HCT116 (cell line): ENCODE measurements at regions not wholly inside any gene's neighbourhood (a gene's known extent, or its start where the extent isn't known, plus 50 kb on each side); places are given as distances from the start of the nearest gene placed in this dataset.

Experiments
- ATAC-seq: fragments of 200-7000 bp; cut with Tn5 transposase; 2 replicates; pipeline ENCODE4 v1.9.1; 2020; ENCODE audit warnings: mild to moderate bottlenecking, moderate library complexity
- BruUV-seq: library from RNA; stranded (reverse); fragments of 400-500 nt; replicated peaks from 2 replicates; lab custom pipeline; 2021; lab: Mats Ljungman, UMichigan
- CTCF ChIA-PET: fragments of 300-600 bp; sonication (Branson Sonifier 250); formaldehyde crosslinking; loops from one replicate; lab custom pipeline; 2021; ENCODE audit warnings: antibody characterized with exemption; lab: Charles Lee
- POLR2A ChIA-PET: fragments of 300-600, 350-600 bp; sonication (Branson Sonifier 250); formaldehyde crosslinking; loops from one replicate; lab custom pipeline; 2021; ENCODE audit warnings: antibody characterized with exemption; lab: Charles Lee
- RAD21 ChIA-PET, 2 experiments: fragments of 300-600 bp; sonication (Branson Sonifier 250); formaldehyde crosslinking; loops; one replicate each; lab custom pipeline; 2023; ENCODE audit warnings: low total read pairs in 2 of 2; ENCODE audit not compliant: uncharacterized antibody in 2 of 2, unreplicated experiment in 2 of 2, low non-redundant PET in 1 of 2; lab: Charles Lee
- DNase-seq: peaks from one replicate; pipeline ENCODE4 v3.0.0-alpha.2; 2010; ENCODE audit warnings: low read depth, low spot score
- H2AFZ ChIP-seq: fragments of 200-600 bp; shearing (Covaris generic), sonication (generic); 2 replicates; pipeline ENCODE4 v1.6.1; 2017; ENCODE audit warnings: low read depth, mixed run types, mixed read lengths, antibody characterized with exemption, low read length; ENCODE audit not compliant: poor library complexity, severe bottlenecking
- H3K27ac ChIP-seq: 2 replicates; pipeline ENCODE4 v1.5.1; 2012; ENCODE audit warnings: low read depth, low read length
- H3K27me3 ChIP-seq: fragments of 200-600 bp; sonication (generic); 2 replicates; pipeline ENCODE4 v1.6.1; 2016; ENCODE audit warnings: mixed run types, low read length, mixed read lengths; ENCODE audit not compliant: insufficient read depth
- H3K36me3 ChIP-seq, 2 experiments: fragments of 200-500 bp in 1 of 2; fragments of 200-600 bp in 1 of 2; sonication (Bioruptor generic) in 1 of 2; sonication (generic) in 1 of 2; 2 replicates each; pipeline versions ENCODE4 v1.5.1 to v1.6.1; 2014 to 2016; ENCODE audit warnings: low read length in 2 of 2, inconsistent platforms in 1 of 2, mixed read lengths in 1 of 2, mixed run types in 1 of 2; ENCODE audit not compliant: insufficient read depth in 2 of 2, control insufficient read depth in 1 of 2
- H3K4me1 ChIP-seq, 2 experiments: fragments of 200-600 bp in 1 of 2; sonication (generic) in 1 of 2; 2 replicates each; pipeline versions ENCODE4 v1.5.1 to v1.6.1; 2012 to 2017; ENCODE audit warnings: low read length in 2 of 2, inconsistent platforms in 1 of 2, mild to moderate bottlenecking in 1 of 2, mixed read lengths in 1 of 2, mixed run types in 1 of 2, moderate library complexity in 1 of 2; ENCODE audit not compliant: insufficient read depth in 2 of 2, control insufficient read depth in 1 of 2
- H3K4me2 ChIP-seq: fragments of 200-600 bp; sonication (generic); 2 replicates; pipeline ENCODE4 v1.6.1; 2017; ENCODE audit warnings: mixed run types, low read length, mixed read lengths
- H3K4me3 ChIP-seq, 2 experiments: fragments of 200-600 bp in 1 of 2; sonication (generic) in 1 of 2; replicated peaks in 1 of 2; 2 replicates each; pipeline ENCODE4 v1.5.1; 2011 to 2016; ENCODE audit warnings: low read length in 2 of 2, control low read depth in 1 of 2, low read depth in 1 of 2, mild to moderate bottlenecking in 1 of 2, mixed read lengths in 1 of 2, mixed run types in 1 of 2
- H3K79me2 ChIP-seq: fragments of 200-600 bp; sonication (generic); 2 replicates; pipeline ENCODE4 v1.6.1; 2017; ENCODE audit warnings: mild to moderate bottlenecking, mixed run types, low read length, moderate library complexity, mixed read lengths; ENCODE audit not compliant: insufficient read depth
- H3K9ac ChIP-seq: fragments of 200-600 bp; sonication (generic); 2 replicates; pipeline ENCODE4 v1.6.1; 2016; ENCODE audit warnings: low read length, mixed read lengths
- H3K9me2 ChIP-seq: fragments of 200-600 bp; sonication (generic), shearing (Covaris generic); 2 replicates; pipeline ENCODE4 v1.6.1; 2017; ENCODE audit warnings: mixed run types, mild to moderate bottlenecking, moderate library complexity; ENCODE audit not compliant: insufficient read depth
- H3K9me3 ChIP-seq, 2 experiments: fragments of 200-500 bp in 1 of 2; fragments of 200-600 bp in 1 of 2; sonication (Bioruptor generic) in 1 of 2; sonication (generic) in 1 of 2; 2 replicates each; pipeline ENCODE4 v1.6.1; 2014 to 2017; ENCODE audit warnings: low read length in 2 of 2, mixed read lengths in 2 of 2, inconsistent platforms in 1 of 2, low read depth in 1 of 2, mild to moderate bottlenecking in 1 of 2, mixed run types in 1 of 2, moderate library complexity in 1 of 2; ENCODE audit not compliant: control insufficient read depth in 1 of 2, insufficient read depth in 1 of 2
- H4K20me1 ChIP-seq: fragments of 200-600 bp; sonication (generic), shearing (Covaris generic); 2 replicates; pipeline ENCODE4 v1.6.1; 2017; ENCODE audit warnings: mixed run types, mild to moderate bottlenecking, moderate library complexity; ENCODE audit not compliant: insufficient read depth
- CBX3 ChIP-seq: IDR thresholded peaks from 2 replicates; pipeline ENCODE4 v1.6.1; 2012; ENCODE audit warnings: low read depth
- CEBPB ChIP-seq: IDR thresholded peaks from 2 replicates; pipeline ENCODE4 v1.6.1; 2012; ENCODE audit warnings: low read depth
- ELF1 ChIP-seq: IDR thresholded peaks from 2 replicates; pipeline ENCODE4 v1.6.1; 2012; ENCODE audit warnings: low read depth, borderline replicate concordance
- EZH2 ChIP-seq: fragments of 200-600 bp; sonication (generic); IDR thresholded peaks from 2 replicates; pipeline ENCODE4 v1.6.1; 2017; ENCODE audit warnings: antibody characterized with exemption, mixed run types
- EZH2phosphoT487 ChIP-seq: fragments of 200-600 bp; IDR thresholded peaks from 2 replicates; pipeline ENCODE4 v1.6.1; 2018; ENCODE audit warnings: antibody characterized with exemption, borderline replicate concordance
- JUND ChIP-seq: IDR thresholded peaks from 2 replicates; pipeline ENCODE4 v1.6.1; 2012
- POLR2A ChIP-seq: IDR thresholded peaks from 2 replicates; pipeline ENCODE4 v1.7.0; 2011; ENCODE audit warnings: borderline replicate concordance; ENCODE audit not compliant: insufficient read depth, insufficient read length; ENCODE audit errors: extremely low read depth
- POLR2AphosphoS5 ChIP-seq: IDR thresholded peaks from 2 replicates; pipeline ENCODE4 v1.6.1; 2011; ENCODE audit warnings: mild to moderate bottlenecking, low read depth, low read length, moderate library complexity
- RAD21 ChIP-seq: IDR thresholded peaks from 2 replicates; pipeline ENCODE4 v1.6.1; 2012; ENCODE audit warnings: low read depth, mild to moderate bottlenecking
- SIN3A ChIP-seq: IDR thresholded peaks from 2 replicates; pipeline ENCODE4 v1.6.1; 2012; ENCODE audit warnings: low read depth
- SP1 ChIP-seq: IDR thresholded peaks from 2 replicates; pipeline ENCODE4 v1.6.1; 2012; ENCODE audit warnings: low read depth
- SRF ChIP-seq: IDR thresholded peaks from 2 replicates; pipeline ENCODE4 v1.6.1; 2012; ENCODE audit warnings: low read depth
- TCF7L2 ChIP-seq: IDR thresholded peaks from 2 replicates; pipeline ENCODE4 v1.7.0; 2011; ENCODE audit warnings: borderline replicate concordance, inconsistent platforms; ENCODE audit not compliant: insufficient read depth, insufficient read length; ENCODE audit errors: extremely low read depth
- YY1 ChIP-seq: IDR thresholded peaks from 2 replicates; pipeline ENCODE4 v1.6.1; 2011; ENCODE audit warnings: low read length, low read depth, moderate library complexity, mild to moderate bottlenecking; ENCODE audit not compliant: insufficient replicate concordance; ENCODE audit errors: extremely low read depth
- ZFX ChIP-seq: fragments of 450-650 bp; IDR thresholded peaks from 2 replicates; pipeline ENCODE4 v1.6.1; 2017
- ZNF274 ChIP-seq: fragments of 200-500 bp; sonication (Bioruptor generic); IDR thresholded peaks from 2 replicates; pipeline ENCODE4 v1.6.1; 2014; ENCODE audit warnings: mild to moderate bottlenecking, low read depth, low read length, inconsistent platforms
- intact Hi-C: fragments of 100-400 bp; cut with micrococcal nuclease; formaldehyde crosslinking; loops from 2 replicates; pipeline ENCODE4 v1.10.0; 2022
- TF ChIP-seq, protein P1 (sequence below): IDR thresholded peaks from 2 replicates; pipeline ENCODE4 v1.6.1; 2012
- TF ChIP-seq, protein P2 (sequence below), 3 experiments: fragments of 200-600 bp in 1 of 3; sonication (generic) in 1 of 3; IDR thresholded peaks in 2 of 3; conservative IDR thresholded peaks in 1 of 3; 2 replicates each; pipeline ENCODE4 v1.5.1; 2012 to 2017; ENCODE audit warnings: low read depth in 2 of 3, low read length in 2 of 3, antibody characterized with exemption in 1 of 3, borderline replicate concordance in 1 of 3, control low read depth in 1 of 3, mild to moderate bottlenecking in 1 of 3, mixed read lengths in 1 of 3, mixed run types in 1 of 3, moderate library complexity in 1 of 3; ENCODE audit not compliant: insufficient read depth in 1 of 3
- TF ChIP-seq, protein P3 (sequence below): IDR thresholded peaks from 2 replicates; pipeline ENCODE4 v1.6.1; 2012
- TF ChIP-seq, protein P4 (sequence below): IDR thresholded peaks from 2 replicates; pipeline ENCODE4 v1.6.1; 2011; ENCODE audit warnings: mild to moderate bottlenecking, low read length, moderate library complexity; ENCODE audit not compliant: insufficient replicate concordance; ENCODE audit errors: extremely low read depth

GRCh38 chr9:33660772-33661171 is 134.6 kb upstream of the PRSS3 start (continued):
- TF ChIP-seq ELF1 (no peak), SP1 (no peak), SRF (no peak), SIN3A (no peak), TCF7L2 (no peak), POLR2AphosphoS5 (no peak), RAD21 (no peak)
- TF ChIP-seq, protein P1, sequence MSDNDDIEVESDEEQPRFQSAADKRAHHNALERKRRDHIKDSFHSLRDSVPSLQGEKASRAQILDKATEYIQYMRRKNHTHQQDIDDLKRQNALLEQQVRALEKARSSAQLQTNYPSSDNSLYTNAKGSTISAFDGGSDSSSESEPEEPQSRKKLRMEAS = no peak

- Histone ChIP-seq H3K9me2 (no peaks in the 10 kb centered on the region), H3K4me2 (no peak overlapping the region), H3K36me3 (no peaks in the 10 kb centered on the region), H3K9ac (no peak overlapping the region), H3K27me3 (no peaks in the 10 kb centered on the region; the same call in 1 of the 2 replicates), H3K4me3 (no peak overlapping the region), H3K79me2 (no peaks in the 10 kb centered on the region), H3K9me3 (no peaks in the 10 kb centered on the region), H3K27ac (no peak overlapping the region), H3K4me1 (no peaks in the 10 kb centered on the region), H4K20me1 (no peaks in the 10 kb centered on the region), H2AFZ (no peak overlapping the region)
- no TSS peak for BruUV-seq
- intact Hi-C loops = no loop called here
- DNase-seq = no peak
- TF ChIP-seq, protein P2, sequence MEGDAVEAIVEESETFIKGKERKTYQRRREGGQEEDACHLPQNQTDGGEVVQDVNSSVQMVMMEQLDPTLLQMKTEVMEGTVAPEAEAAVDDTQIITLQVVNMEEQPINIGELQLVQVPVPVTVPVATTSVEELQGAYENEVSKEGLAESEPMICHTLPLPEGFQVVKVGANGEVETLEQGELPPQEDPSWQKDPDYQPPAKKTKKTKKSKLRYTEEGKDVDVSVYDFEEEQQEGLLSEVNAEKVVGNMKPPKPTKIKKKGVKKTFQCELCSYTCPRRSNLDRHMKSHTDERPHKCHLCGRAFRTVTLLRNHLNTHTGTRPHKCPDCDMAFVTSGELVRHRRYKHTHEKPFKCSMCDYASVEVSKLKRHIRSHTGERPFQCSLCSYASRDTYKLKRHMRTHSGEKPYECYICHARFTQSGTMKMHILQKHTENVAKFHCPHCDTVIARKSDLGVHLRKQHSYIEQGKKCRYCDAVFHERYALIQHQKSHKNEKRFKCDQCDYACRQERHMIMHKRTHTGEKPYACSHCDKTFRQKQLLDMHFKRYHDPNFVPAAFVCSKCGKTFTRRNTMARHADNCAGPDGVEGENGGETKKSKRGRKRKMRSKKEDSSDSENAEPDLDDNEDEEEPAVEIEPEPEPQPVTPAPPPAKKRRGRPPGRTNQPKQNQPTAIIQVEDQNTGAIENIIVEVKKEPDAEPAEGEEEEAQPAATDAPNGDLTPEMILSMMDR (IDR thresholded peaks at IDR 0.05 in 2 of 3, conservative IDR thresholded peaks at IDR 0.05 in 1 of 3; ENCODE audit: borderline replicate concordance in 1 of 3, insufficient read depth in 1 of 3, low read depth in 2 of 3, low read length in 2 of 3) = no peak
- TF ChIP-seq EZH2phosphoT487 = no peak
- no peak for TF ChIP-seq CEBPB
- TF ChIP-seq POLR2AphosphoS5 = no peak
- TF ChIP-seq, protein P1 = no peak
- TF ChIP-seq ZFX = no peak
- TF ChIP-seq, protein P3, sequence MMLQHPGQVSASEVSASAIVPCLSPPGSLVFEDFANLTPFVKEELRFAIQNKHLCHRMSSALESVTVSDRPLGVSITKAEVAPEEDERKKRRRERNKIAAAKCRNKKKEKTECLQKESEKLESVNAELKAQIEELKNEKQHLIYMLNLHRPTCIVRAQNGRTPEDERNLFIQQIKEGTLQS = no peak
- TF ChIP-seq RAD21 = no peak
- TF ChIP-seq EZH2 = no peak
- no peak for TF ChIP-seq YY1
- TF ChIP-seq SRF = no peak
- TF ChIP-seq, protein P4, sequence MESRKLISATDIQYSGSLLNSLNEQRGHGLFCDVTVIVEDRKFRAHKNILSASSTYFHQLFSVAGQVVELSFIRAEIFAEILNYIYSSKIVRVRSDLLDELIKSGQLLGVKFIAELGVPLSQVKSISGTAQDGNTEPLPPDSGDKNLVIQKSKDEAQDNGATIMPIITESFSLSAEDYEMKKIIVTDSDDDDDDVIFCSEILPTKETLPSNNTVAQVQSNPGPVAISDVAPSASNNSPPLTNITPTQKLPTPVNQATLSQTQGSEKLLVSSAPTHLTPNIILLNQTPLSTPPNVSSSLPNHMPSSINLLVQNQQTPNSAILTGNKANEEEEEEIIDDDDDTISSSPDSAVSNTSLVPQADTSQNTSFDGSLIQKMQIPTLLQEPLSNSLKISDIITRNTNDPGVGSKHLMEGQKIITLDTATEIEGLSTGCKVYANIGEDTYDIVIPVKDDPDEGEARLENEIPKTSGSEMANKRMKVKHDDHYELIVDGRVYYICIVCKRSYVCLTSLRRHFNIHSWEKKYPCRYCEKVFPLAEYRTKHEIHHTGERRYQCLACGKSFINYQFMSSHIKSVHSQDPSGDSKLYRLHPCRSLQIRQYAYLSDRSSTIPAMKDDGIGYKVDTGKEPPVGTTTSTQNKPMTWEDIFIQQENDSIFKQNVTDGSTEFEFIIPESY = no peak
- no peak for TF ChIP-seq CBX3
- TF ChIP-seq POLR2A = no peak
- TF ChIP-seq JUND = no peak
- no peak for TF ChIP-seq SIN3A
- TF ChIP-seq ZNF274 = no peak
- TF ChIP-seq TCF7L2 = no peak
- no peak for TF ChIP-seq ELF1
- ChIA-PET CTCF (no interaction called here), POLR2A (no interaction called here), RAD21 (no interaction called here)
- no peak for ATAC-seq
These were observed 134.2 kb upstream of the PRSS3 start for GRCh38 chr9:33661176-33661575.
